ENCODE measurements at regions not wholly inside any gene's neighbourhood (a gene's known extent, or its start where the extent isn't known, plus 50 kb on each side); places are given as distances from the start of the nearest gene placed in this dataset.

- TF ChIP-seq CTCF (conservative IDR thresholded peaks at IDR 0.05; ENCODE audit: low read length): no peak
- no peak for TF ChIP-seq EZH2phosphoT487 (IDR thresholded peaks at IDR 0.05; ENCODE audit: borderline replicate concordance, low read depth, low read length)
Observed at GRCh38 chr11:21810650-21811049, 382.2 kb upstream of the ANO5 start.
